ENCODE measurements at regions not wholly inside any gene's neighbourhood (a gene's known extent, or its start where the extent isn't known, plus 50 kb on each side); places are given as distances from the start of the nearest gene placed in this dataset.
"Not testable (repeated sequence)": the region's sequence is repeated elsewhere in the genome, so short reads cannot be mapped to it uniquely, and the experiment has no call there.

GRCh38 chr6:126724821-126725220 is 384.9 kb downstream of the CENPW start:
- Histone ChIP-seq H3K79me2 (ENCODE audit: insufficient read depth, low read depth) (no peaks in the 10 kb centered on the region), H3K4me1 (ENCODE audit: low read depth, poor library complexity, severe bottlenecking) (no peaks in the 10 kb centered on the region), H3K27ac (no peak overlapping the region), H3K36me3 (ENCODE audit: insufficient read depth) (no peaks in the 10 kb centered on the region), H3K4me2 (no peak overlapping the region), H3K9ac (no peak overlapping the region), H3K27me3 (ENCODE audit: insufficient read depth, low read depth) (no peaks in the 10 kb centered on the region), H3K4me3 (IDR thresholded peaks at IDR 0.05; ENCODE audit: insufficient read depth, low read depth, low read length) (no peak overlapping the region), H2AFZ (ENCODE audit: low read depth) (no peak overlapping the region), H4K20me1 (ENCODE audit: insufficient read depth) (no peaks in the 10 kb centered on the region)
- TF ChIP-seq, protein P1, sequence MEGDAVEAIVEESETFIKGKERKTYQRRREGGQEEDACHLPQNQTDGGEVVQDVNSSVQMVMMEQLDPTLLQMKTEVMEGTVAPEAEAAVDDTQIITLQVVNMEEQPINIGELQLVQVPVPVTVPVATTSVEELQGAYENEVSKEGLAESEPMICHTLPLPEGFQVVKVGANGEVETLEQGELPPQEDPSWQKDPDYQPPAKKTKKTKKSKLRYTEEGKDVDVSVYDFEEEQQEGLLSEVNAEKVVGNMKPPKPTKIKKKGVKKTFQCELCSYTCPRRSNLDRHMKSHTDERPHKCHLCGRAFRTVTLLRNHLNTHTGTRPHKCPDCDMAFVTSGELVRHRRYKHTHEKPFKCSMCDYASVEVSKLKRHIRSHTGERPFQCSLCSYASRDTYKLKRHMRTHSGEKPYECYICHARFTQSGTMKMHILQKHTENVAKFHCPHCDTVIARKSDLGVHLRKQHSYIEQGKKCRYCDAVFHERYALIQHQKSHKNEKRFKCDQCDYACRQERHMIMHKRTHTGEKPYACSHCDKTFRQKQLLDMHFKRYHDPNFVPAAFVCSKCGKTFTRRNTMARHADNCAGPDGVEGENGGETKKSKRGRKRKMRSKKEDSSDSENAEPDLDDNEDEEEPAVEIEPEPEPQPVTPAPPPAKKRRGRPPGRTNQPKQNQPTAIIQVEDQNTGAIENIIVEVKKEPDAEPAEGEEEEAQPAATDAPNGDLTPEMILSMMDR (conservative IDR thresholded peaks at IDR 0.05; ENCODE audit: low read depth, low read length): no peak

DNA sequence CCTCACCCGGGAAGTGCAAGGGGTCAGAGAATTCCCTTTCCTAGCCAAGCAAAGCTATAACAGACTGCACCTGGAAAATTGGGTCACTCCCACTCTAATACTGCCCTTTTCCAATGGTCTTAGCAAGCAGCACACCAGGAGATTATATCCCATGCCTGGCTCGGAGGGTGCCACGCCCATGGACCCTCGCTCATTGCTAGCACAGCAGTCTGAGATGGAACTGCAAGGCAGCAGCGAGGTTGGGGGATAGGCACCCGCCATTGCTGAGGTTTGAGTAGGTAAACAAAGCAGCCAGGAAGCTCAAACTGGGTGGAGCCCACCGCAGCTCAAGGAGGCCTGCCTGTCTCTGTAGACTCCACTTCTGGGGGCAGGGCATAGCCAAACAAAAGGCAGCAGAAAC is 386.5 kb downstream of the CENPW start:
- not testable (repeated sequence) for H3K4me2 ChIP-seq; H3K27ac ChIP-seq; H2AFZ ChIP-seq (ENCODE audit: low read depth); H3K9ac ChIP-seq; H3K79me2 ChIP-seq (ENCODE audit: insufficient read depth, low read depth); H4K20me1 ChIP-seq (ENCODE audit: insufficient read depth); H3K36me3 ChIP-seq (ENCODE audit: insufficient read depth); H3K4me1 ChIP-seq (ENCODE audit: low read depth, poor library complexity, severe bottlenecking); H3K27me3 ChIP-seq (ENCODE audit: insufficient read depth, low read depth); H3K4me3 ChIP-seq (IDR thresholded peaks at IDR 0.05; ENCODE audit: insufficient read depth, low read depth, low read length)

DNA sequence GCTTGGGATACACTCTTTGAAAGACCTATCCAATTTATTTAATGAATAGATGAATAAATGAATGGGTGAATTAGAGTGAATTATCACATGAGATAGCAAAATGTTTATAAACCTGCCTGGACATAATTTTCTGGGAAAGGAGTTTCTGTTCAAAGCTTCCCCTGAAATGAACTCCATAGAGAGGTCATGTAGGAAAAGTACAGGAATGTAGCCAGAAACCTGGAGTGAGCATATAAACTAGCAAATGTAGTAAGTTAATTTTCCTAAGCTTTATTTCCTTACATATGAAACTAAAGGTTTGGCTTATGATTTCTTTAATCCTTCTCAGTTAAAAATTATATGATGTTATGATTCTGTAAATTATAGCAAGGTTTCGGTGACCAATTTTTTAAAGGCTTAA is 380.3 kb upstream of the RSPO3 start:
- H3K36me3 ChIP-seq (ENCODE audit: insufficient read depth): no peaks in the 10 kb centered on the region
- H3K4me1 ChIP-seq (ENCODE audit: low read depth, poor library complexity, severe bottlenecking): no peaks in the 10 kb centered on the region
- no peak overlapping the region for H3K27ac ChIP-seq
- H3K9ac ChIP-seq: no peak overlapping the region
- H3K4me3 ChIP-seq (IDR thresholded peaks at IDR 0.05; ENCODE audit: insufficient read depth, low read depth, low read length): no peak overlapping the region
- no peaks in the 10 kb centered on the region for H3K79me2 ChIP-seq (ENCODE audit: insufficient read depth, low read depth)
- no peak overlapping the region for H3K4me2 ChIP-seq
- no peaks in the 10 kb centered on the region for H4K20me1 ChIP-seq (ENCODE audit: insufficient read depth)
- no peak overlapping the region for H2AFZ ChIP-seq (ENCODE audit: low read depth)
- H3K27me3 ChIP-seq (ENCODE audit: insufficient read depth, low read depth): no peaks in the 10 kb centered on the region
- TF ChIP-seq, protein P1 (conservative IDR thresholded peaks at IDR 0.05; ENCODE audit: low read depth, low read length): no peak

GRCh38 chr6:126738641-126739040 is 379.8 kb upstream of the RSPO3 start:
- Histone ChIP-seq H3K4me2 (no peak overlapping the region), H2AFZ (ENCODE audit: low read depth) (no peak overlapping the region), H3K4me3 (IDR thresholded peaks at IDR 0.05; ENCODE audit: insufficient read depth, low read depth, low read length) (no peak overlapping the region)

GRCh38 chr6:126743076-126743475 is 375.4 kb upstream of the RSPO3 start:
- Histone ChIP-seq H2AFZ (ENCODE audit: low read depth) (no peak overlapping the region), H3K27ac (no peak overlapping the region), H3K4me2 (no peak overlapping the region), H3K36me3 (ENCODE audit: insufficient read depth) (no peaks in the 10 kb centered on the region), H3K4me1 (ENCODE audit: low read depth, poor library complexity, severe bottlenecking) (no peaks in the 10 kb centered on the region), H3K4me3 (IDR thresholded peaks at IDR 0.05; ENCODE audit: insufficient read depth, low read depth, low read length) (no peak overlapping the region), H4K20me1 (ENCODE audit: insufficient read depth) (no peaks in the 10 kb centered on the region), H3K27me3 (ENCODE audit: insufficient read depth, low read depth) (no peaks in the 10 kb centered on the region), H3K79me2 (ENCODE audit: insufficient read depth, low read depth) (no peaks in the 10 kb centered on the region), H3K9ac (no peak overlapping the region)
- TF ChIP-seq, protein P1 (conservative IDR thresholded peaks at IDR 0.05; ENCODE audit: low read depth, low read length): no peak

More at GRCh38 chr6:126738641-126739040, 379.8 kb upstream of the RSPO3 start:
- Histone ChIP-seq H3K27me3 (ENCODE audit: insufficient read depth, low read depth) (no peaks in the 10 kb centered on the region), H3K4me1 (ENCODE audit: low read depth, poor library complexity, severe bottlenecking) (no peaks in the 10 kb centered on the region), H4K20me1 (ENCODE audit: insufficient read depth) (no peaks in the 10 kb centered on the region), H3K27ac (no peak overlapping the region), H3K9ac (no peak overlapping the region), H3K79me2 (ENCODE audit: insufficient read depth, low read depth) (no peaks in the 10 kb centered on the region), H3K36me3 (ENCODE audit: insufficient read depth) (no peaks in the 10 kb centered on the region)
- TF ChIP-seq, protein P1 (conservative IDR thresholded peaks at IDR 0.05; ENCODE audit: low read depth, low read length): no peak
